Stimulated activated CD4-positive, alpha-beta T cell treated with anti-CD3 and anti-CD28 coated beads, Interleukin-1b, Interleukin-23, amount 100 ng/mL, for 1 hour (primary cell): ENCODE measurements at regions not wholly inside any gene's neighbourhood (a gene's known extent, or its start where the extent isn't known, plus 50 kb on each side); places are given as distances from the start of the nearest gene placed in this dataset.
"Not testable (repeated sequence)": the region's sequence is repeated elsewhere in the genome, so short reads cannot be mapped to it uniquely, and the experiment has no call there.

ENCODE experiments used
- DNase-seq, 2 donors: peaks; one replicate each; pipeline ENCODE4 v3.0.0-alpha.2; 2020; ENCODE audit warnings: low read depth in 2 of 2

DNA sequence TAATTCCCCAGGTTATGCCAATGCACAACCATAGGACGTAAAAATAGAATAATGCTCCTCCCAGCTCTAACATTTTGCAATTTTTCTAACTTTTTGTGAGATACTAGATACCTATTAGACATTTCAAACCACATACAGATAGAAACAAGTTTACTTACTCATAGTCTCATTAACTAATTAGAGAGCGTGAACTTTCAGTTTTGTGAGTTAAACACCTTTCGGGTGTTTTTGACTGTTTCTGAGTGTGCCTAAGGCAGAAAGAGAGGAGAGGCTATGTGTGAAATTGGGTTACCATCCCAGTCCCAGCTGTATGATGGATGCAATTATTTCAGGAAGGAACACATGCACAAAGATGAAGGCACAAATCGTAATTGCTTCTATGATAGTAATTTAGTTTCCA lies 300.4 kb upstream of the POU1F1 start:
- DNase-seq, result no peak

DNA sequence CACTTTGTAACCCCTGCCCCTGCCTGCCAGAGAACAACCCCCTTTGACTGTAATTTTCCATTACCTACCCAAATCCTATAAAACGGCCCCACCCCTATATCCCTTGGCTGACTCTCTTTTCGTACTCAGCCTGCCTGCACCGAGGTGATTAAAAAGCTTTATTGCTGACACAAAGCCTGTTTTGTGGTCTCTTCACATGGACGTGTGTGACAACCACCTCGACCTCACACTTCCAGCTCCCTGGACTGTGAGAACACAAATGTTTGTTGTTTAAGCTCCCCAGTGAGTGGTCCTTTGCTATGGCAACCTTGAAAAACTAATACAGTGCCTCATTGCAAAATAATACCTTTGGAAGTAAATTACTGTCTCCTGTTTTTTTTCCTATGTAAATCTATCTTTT lies 299.2 kb upstream of the POU1F1 start:
- no peak for DNase-seq

DNA sequence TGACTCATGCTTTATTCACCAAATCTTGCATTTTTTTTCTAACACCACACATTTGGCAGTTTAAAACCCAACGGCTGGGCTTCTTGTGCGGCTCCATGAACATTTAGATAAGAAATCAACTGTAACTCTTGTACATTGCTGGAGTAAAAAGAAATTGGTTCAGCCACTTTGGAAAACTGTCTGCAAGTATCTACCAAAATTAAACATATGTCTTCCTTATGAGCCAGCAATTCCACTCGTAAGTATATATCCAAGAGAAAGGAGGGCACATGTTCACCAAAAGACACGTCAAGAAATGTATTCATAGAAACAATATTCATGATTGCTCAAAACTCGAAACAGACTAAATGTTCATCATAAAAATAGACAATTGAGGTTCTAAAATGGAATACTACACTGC lies 291.9 kb upstream of the POU1F1 start:
- DNase-seq, result no peak

DNA sequence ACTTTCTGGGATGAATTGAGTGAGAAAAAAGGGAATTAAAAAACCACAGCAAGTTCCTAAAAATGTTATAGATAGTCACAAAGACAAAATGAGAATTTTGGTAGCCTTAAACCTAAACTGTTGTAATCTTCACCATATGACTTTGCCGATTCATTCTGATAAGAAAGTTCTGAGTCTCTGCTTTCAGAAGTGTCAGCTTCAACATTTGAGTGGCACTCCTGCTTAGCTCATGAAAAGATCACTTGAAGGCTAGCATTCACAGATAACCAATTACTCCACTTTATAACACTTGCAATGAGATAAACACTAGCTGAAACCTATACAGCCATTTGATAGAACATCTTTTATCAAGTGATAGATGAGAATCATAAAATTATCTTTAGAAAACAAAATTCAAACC lies 288.1 kb upstream of the POU1F1 start:
- DNase-seq, result no peak

DNA sequence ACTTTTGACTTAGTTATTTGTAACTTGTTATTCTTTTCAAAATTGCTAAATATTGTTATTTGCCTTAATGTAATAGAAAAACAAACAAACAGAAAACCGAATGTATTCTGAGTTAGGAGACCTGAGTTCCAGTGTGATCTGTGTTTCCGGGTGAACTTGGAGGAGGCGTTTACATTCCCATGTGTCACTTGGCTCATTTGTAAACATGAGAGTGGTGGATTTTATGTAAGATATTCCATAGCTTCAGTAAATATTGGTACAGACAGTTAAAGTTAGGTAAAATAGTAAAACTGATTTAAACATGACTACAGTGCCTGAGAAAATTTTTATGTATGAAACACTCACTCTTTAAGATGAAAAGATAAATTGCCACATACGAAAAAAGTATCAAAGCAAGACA lies 287.3 kb upstream of the POU1F1 start:
- DNase-seq, result no peak

DNA sequence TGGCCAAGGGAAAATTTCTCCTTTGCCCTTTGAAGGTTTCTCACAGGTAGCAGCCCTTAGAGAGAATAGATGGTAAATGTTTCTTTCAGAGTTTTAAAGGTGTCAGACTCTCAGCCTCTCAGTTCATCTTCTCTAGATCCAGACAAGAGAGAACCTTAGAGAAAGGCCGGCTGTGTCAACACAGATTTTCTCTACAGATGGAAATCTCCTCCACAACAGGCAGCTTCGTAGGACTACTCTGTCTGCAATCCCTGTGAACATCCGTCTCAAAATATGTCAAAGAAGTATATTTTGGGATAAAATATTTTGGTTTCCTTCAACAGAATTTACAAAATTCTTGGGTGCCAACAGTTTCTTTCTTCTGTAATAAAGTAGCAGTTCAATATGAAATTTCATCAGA lies 282.1 kb upstream of the POU1F1 start:
- DNase-seq, result no peak

DNA sequence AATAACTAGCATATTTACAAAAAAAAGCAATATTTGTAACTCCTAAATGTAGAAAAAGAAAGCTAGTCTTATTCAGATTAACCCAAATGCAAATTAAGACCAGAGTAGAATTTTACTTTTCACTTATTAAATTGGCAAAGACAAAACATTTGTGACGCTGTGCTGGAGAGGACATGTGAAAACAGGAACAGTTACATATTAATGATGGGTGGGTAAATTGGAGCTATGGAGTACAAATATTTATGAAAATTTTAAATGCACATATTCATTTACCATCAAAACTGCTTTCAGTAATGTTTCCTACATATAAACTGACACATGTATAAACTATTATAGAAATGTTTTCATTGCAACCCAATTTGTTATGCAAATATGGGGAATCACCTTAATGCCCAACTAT lies 278.9 kb upstream of the POU1F1 start:
- DNase-seq, result no peak

DNA sequence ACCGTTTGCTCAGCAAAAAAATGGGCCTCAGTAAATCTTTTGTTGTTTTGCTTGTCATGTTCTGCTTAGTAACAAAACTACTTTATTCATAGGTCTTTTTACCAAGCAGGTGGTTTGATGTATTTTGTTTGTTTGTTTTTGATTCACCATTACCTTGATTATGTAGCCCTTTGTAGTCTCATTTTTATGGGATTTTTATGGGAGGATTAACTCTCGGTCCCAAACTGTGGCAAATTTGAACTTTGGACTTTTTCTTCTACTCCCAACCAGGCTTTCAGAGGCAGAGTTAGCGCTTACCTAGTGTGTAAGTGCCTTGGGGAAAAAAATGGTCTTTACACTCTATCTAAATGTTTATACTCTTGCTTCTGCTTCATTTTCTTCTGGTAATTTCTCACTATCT lies 276.7 kb upstream of the POU1F1 start:
- no peak for DNase-seq

DNA sequence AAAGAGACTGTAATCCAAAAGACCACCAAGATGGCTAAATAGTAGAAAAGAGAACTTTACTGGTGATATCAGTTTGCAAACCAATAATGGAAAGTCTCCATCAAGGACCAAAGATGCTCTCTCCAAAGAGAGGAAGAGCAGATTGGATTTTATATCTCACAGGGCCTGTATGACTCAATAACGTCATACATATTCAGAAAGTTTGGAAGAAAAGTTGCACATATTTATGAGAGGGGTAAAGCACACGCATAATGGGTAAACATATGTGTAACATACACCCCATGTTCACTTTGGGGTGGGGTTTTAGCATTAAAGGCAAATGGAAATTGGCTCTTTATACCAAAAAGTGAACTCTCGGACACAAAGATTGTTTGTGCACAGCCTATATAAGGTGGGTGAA lies 274.5 kb upstream of the POU1F1 start:
- DNase-seq, result no peak

DNA sequence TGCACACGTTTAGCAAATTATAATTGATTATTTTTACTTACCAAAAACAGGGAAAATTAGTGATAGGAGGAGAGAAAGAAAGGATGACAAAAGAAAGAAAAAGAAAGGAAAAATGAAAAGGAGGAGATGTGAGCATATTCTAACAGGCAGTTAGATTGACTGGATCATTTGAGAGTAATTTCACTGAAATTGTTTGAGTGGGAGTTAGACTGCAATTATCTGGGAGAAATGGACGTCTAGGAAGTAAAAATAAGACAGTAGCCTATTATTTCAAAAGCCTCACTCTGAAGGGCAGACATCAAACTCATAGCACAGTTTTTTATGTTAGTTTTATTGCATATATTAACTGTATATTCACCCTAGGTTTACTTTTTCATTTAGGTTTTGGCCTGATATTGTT lies 272.8 kb upstream of the POU1F1 start:
- DNase-seq, result no peak

DNA sequence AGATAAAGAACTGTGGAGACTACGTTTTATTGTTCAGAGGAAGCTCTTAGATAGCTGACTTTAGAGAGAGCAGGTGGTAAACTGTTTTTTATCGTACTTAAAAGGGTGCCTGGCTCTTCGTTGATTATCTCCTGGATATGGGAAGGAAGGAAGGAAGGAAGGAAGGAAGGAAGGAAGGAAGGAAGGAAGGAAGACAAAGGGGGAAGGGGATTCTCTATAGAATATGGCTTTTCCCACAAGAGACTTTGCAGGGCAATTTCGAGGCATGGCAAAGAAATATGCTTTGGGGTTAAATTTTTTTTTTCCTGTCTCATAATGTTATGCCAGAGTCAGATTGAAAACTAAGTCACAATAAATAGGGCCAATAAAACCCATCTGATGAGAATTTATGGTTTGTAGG lies 271.9 kb upstream of the POU1F1 start:
- no peak for DNase-seq

DNA sequence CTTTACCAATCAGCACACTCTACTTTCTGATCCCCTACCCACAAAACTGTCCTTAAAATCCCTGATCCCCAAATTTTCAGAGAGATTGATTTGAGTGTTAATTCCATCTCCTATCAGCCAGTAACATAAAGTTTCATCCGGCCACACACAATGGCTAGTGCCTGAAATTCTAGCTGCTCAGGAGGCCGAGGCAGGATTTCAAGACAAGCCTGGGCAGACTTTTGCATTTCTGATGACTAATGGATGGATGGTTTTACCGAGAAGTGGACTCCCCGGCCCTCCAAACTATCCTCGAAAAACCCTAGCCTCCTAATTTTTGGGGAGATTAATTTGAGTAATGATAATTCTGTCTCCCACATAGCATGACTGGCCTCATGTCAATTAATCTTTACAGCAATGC lies 269.8 kb upstream of the POU1F1 start:
- DNase-seq, result no peak

DNA sequence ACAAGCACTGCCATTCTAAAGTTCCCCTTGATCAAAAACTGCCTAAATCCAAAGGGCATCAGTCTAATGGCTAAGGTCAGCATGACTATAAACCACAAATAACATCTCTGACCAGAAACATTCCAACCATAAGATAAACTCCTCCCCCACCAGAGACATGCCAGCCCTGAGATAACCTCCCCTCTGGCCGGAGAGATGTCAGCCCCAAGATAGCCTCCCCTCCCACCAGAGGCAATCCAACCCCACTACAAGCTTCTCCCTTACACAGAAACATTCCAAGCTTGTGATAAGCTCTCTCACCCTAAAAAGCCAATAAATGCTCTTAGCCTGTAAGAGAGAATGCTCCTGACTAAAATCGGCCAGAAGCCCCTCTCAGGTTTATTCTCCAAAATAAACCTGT lies 267.0 kb upstream of the POU1F1 start:
- not testable (repeated sequence) for DNase-seq

DNA sequence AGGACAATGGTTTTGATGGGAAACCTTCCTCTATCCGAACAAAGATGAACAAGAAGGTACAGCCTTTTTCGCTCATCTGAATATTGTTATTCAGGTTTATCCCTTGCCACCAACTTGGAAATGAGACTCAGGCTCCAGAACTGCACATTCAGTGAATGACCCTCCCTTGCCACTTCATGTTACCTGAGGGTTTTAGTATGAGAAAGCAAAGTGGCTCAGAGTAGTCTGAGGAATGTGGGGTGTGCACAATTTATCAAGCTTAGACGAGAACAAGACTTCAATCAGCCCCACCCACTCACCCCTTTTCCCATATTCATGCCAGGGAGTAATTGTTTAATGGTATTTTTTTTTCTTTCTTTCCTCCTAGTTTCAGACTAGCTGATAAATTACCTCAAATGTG lies 265.3 kb upstream of the POU1F1 start:
- no peak for DNase-seq

DNA sequence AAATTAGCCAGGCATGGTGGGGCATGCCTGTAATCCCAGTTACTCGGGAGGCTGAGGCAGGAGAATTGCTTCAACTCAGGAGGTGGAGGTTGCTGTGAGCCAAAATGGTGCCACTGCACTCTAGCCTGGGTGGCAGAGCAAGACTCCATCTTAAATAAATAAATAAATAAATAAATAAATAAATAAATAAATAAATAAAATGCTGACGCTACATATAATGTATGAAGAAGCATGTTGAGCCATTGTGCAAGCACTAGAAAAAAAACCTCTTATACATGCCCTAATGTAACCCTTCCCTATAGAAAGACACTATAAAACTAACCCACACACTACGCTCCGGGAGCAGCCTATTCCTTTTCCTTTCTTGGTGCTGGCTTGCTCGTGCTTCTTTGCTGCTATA lies 262.3 kb upstream of the POU1F1 start:
- DNase-seq, result not testable (repeated sequence)

DNA sequence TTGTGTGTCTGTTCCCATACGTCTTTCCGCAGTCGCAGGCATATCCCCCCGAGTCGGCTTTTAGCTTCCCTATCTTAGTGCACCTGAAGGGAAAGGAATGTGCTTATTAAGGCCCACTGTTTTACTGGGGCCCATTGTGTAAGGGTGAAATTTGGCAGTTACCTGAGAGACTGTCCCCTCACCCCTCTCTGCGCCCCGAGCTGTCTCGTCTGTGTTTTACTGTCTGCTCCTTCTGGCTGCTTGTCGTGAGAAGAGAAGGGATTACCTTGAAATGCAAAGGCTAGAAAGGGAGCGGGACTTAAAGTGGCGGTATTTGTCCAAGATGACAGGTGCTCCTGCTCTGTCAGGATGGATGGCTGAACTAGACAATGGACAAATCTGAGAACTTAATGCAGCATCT lies 233.0 kb upstream of the POU1F1 start:
- no peak for DNase-seq

DNA sequence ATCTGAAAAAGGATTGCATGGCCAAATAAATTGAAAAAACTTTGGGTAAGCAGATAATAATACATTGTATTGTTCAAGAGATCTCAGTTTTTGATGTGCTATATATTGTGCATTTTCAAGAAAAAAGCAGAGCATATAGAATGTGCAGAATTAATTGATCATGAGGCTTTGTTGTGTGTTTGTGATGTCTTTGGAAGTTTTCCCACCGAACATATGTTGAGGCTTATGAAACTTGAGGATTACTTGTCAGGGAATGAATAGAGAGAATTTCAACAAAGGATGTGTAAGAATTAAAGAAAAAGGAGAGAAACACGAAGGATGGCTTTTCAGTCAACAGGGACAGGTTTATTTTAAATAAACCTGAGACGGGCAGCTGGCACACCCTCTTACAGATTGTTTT lies 232.5 kb upstream of the POU1F1 start:
- DNase-seq, result no peak

DNA sequence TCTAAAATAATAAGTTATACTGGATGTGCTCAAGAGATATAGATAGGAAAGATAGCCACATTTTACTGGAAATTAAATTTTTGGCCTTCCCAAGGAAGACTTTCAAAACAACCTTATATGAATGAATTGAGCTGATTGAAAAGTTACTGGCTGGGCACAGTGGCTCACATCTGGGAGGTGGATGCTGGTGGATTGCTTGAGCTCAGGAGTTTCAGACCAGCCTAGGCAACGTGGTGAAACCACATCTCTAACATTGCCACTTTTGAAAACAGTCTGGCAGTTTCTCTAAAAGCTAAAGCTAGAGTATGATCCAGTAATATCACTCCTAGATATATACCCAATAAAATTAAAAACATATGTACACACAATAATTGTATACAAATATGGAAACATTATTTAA lies 231.4 kb upstream of the POU1F1 start:
- no peak for DNase-seq

DNA sequence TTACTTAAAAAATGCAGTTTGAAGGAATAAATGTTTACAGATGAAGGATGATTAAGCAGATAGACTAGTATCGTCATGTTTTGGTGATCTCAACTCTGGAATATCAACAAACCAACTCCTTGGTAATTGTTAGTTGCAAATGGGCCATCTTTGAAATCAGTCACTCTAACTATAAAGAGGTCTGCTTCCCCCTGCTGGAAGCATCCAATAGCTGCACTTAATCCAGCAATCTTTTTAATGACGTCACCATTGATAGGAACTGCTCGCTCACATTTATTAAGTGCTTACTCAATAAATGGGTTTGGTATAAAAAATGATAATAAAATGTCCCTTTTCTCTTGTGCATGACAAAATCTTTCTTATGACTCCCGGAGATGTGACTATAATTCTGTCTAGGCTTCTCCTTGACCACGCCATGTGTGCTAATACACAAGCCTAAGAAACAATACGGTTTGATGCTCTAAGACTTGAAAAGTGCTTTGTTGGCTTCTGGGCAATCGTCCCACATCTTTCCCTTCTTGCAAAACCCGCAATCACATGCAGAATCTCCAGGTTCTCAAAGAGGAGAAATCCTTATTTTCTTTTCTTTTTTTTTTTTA lies 227.6 kb upstream of the POU1F1 start:
- no peak for DNase-seq

DNA sequence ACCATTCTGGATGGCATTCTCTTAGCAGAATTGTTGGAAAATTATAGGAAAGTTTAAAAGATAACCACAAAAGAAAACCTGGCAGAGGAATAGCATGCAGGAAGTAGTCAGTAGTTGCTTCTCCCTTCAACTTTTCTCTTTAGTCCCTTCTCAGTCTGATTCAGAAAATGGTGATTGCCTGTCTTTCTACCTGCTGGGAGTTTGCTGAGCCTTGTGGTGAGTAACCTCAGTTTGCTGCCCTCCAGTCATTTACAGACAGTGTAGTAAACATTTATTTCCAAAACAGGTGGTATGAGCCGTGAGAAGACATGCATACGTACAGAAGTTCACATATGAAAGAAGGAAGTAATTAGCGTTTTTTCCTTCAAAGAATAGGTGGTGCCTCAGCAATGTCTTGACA lies 224.7 kb upstream of the POU1F1 start:
- no peak for DNase-seq

DNA sequence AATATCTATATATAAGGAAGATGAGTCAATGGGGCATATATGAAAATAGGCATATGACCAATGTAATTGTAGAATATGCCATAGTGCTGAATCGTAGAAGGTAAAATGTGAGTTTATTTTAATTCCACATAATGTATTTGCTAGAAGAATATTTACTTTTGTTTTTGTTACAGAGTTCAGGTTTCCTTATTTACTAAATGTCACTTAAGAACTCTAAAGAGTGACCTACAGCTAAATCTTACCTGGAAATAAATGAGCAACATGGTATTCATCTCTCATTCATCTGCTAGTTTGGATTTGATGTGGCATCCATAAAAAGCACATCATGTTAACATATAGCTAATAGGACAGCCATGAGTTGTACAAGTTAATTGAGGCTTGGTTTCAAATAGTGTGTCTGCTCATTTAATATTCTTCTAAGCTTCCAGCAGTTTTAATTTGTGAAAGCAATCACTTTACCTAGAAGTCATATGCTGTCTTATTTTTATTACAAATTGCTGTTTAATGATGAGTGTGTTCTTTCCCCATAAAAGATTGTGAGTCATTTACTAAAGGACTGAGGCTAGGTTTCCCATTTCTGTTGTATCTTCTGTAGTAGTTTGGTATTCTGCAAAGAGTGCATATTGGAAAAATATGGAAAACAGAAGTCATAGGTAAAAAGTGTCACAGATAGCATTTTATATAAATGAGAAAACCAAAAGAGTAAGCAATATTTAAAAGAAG lies 222.1 kb upstream of the POU1F1 start:
- no peak for DNase-seq

DNA sequence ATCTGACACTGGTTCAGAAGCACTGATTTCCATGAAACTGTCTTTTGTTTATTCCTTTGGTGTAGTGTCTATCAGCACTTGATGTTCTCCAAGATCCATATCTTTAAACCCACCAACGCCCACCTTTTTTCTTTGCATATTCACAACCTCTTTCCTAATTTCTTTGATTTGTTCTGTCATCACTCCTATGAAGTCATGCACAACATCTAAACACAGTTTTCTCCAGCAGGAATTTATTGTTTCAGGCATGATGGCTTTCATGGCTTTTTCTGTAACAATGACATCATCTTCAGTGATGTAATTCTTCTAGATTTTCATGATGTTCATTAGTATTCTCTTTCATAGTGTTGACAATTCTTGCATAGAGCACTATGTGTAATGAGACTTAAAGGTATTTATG lies 219.6 kb upstream of the POU1F1 start:
- no peak for DNase-seq

DNA sequence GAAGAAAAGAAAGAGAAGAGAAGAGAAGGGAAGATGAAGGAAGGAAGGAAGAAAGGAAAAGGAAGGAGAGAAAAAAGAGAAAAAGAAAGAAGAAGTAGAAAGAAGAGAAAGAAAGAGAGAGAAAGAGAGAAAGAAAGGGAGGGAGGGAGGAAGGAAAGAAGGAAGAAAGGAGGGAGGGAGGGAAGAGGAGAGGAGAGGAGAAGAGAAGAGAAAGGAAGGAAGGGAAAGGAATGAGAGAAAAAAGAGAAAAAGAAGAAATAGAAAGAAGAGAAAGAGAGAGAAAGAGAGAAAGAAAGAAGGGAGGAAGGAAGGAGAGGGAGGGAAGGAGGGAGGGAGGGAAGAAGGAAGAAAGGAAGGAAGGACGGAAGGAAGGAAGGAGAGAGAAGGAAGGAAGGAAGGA lies 217.9 kb upstream of the POU1F1 start:
- DNase-seq, result no peak

DNA sequence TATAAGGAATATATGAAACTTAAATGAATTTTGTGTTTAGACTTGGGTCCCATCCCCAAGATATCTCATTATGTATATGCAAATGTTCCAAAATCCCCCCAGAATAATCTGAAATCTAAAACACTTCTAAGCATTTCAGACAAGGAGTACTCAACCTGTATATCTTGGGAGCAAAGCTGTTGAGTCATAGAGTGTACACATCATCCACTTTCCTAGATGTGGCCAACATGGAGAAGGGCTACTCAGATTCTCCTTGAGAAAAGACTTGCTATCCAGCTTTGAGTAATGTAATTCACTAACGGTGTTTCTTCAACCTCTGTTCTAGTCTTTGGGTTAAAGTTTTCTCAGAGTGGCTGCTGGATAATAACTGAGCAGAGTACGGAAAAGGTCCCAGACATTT lies 215.5 kb upstream of the POU1F1 start:
- DNase-seq, result no peak
